NCI-H2196 (cell line): ENCODE measurements at regions not wholly inside any gene's neighbourhood (a gene's known extent, or its start where the extent isn't known, plus 50 kb on each side); places are given as distances from the start of the nearest gene placed in this dataset.
"Not testable (repeated sequence)": the region's sequence is repeated elsewhere in the genome, so short reads cannot be mapped to it uniquely, and the experiment has no call there.

Source experiments
- DNase-seq: peaks from one replicate; lab custom pipeline; 2025; ENCODE audit not compliant: unreplicated experiment; lab: John Stamatoyannopoulos, UW

DNA sequence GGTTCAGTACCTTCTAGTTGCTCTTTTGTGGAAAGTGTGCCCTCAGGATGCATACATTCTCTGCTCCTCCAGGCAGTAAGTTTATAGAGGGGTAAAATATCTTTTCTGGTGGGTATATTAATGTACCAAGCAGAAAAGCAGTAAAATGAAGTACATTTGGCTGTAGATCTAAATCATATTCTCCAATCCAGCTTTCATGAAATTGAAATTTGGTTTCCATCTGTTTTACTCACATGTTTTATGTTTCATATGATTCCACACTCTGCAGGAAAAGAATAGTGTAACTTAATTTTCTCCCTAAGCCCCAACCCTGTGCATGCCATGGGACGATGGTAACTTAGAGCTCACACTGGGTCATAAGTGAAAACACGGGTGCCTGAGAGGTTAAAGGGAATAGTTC lies 172.3 kb downstream of the AKAIN1 start:
- DNase-seq = no peak

DNA sequence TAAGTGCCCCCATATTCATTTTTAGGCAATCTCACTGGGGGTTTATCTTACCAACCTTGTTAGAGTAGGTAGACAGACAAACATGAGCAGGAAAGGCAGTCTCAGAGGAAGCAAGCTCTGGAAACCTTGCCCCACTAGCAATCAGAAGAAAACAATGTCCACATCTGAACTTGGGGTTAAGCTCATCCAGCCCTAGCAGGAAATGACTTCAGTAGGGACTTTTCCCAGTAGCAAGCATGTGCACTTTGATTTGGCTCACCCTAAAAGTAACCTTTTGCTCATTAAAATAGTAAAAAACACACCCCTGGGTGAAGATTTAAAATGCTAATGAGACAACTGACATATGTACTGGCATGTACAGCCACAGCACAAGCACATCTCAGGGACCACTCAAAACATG lies 175.5 kb downstream of the AKAIN1 start:
- DNase-seq = no peak

DNA sequence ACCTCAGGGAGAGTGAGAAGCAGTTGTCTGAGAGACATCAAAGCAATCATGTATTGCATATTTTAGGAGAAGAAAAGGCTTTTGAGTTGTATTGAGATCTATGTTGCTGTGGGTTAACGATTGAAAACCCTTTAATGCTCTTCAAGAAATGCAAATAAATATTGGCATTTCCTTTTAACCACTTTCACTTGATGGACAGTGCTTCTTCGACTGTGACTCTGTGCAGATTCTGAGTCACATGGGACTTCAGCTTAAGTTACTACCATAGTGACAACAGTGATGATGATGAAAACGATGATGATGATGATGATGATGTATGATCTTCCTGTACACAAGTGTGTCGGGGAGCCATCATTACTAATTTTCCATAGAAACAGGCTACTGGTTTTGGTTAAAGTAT lies 181.8 kb downstream of the AKAIN1 start:
- DNase-seq = no peak

DNA sequence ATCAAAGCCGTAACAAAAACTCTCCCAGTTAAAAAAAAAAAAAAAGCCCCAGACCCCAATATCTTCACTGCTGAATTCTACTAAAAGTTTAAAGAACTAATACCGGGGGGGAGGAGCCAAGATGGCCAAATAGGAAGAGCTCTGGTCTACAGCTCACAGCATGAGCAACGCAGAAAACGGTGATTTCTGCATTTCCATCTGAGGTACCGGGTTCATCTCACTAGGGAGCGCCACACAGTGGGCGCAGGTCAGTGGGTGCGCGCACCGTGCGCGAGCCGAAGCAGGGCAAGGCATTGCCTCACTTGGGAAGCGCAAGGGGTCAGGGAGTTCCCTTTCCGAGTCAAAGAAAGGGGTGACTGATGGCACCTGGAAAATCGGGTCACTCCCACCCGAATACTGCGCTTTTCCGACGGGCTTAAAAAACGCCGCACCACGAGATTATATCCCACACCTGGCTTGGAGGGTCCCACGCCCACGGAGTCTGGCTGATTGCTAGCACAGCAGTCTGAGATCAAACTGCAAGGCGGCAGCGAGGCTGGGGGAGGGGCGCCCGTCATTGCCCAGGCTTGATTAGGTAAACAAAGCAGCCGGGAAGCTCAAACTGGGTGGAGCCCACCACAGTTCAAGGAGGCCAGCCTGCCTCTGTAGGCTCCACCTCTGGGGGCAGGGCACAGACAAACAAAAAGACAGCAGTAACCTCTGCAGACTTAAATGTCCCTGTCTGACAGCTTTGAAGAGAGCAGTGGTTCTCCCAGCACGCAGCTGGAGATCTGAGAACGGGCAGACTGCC lies 192.8 kb downstream of the AKAIN1 start:
- DNase-seq = not testable (repeated sequence)

DNA sequence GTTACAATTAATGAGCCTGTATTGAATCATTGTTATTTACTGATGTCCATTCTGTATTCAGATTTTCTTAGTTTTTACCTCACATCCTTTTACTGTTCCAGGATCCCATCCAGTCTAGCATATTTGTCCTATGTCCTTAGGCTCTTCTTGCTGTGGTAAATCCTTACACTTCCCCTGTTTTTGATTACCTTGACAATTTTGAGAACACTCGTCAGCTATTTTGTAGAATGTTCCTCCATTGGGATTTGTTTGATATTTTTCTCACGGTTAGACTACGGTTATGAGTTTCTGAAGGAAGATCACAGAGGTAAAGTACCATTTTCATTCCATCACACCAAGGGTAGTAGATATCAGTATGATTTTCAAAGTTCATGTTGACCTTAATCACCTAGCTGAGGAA lies 202.3 kb downstream of the AKAIN1 start:
- no peak for DNase-seq

DNA sequence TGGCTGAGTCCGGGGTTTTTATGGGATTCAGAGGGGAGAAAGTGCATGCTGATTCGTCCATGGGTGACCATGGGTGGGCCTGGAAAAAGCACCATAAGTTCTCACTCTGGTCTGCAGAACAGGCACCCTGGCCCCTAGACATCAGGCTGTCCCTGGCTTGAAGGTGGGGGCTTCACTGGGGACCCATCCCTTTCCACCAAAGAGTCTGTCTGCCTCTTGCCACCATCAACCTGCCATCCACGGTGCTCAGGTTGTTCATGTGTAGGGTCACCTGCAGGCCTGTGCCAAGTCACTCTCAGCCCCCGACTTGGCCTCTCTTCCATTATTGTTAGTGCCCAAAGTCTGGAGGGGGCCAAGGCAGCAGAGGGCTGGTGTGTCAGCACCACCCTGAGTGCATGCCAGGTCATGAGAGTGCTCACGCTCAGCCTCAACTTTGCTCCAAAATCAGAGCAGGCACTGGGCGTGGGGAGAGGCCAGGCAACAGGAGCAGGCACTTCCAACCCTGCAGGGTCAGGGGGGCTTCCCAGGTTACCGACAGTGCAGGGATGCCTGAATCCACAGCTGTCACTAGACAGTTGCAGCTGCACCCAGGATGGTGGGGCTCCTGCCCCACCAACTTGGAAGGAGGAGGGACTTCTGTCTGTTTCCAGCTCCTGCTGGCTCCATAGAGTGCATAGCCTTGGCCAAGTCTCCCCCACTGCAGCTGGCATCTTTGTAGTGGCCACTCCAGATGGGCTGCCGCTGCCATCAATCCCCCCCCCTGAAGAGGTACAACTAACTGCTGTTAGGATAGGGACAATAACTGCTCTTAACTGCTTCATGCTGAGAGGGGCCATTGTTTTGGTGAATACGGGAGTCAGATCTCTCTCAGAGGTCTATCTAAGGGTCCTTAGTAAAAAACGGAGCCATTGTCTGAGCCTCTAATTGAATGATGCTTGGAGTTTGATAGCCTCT lies 209.3 kb downstream of the AKAIN1 start:
- no peak for DNase-seq

DNA sequence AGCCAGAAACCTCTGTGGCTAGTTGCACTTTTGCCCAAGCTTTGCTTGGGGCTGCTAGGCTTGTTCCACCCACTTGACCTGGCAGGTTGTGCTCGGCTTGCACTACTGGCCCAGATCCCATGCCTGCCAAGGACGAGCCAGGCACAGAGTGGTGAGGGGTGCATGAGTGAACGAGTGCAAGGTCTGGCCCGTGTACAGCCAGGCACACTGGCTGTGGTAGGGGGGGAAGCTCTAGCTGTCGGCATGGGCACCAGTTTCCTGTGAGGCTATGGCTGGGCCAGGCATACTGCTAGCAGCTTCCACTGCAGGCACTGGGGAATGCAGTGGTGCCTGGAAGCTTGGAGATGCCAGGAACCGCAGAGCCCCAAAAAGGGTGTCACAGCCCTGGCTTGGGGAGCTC lies 210.4 kb downstream of the AKAIN1 start:
- DNase-seq = no peak

DNA sequence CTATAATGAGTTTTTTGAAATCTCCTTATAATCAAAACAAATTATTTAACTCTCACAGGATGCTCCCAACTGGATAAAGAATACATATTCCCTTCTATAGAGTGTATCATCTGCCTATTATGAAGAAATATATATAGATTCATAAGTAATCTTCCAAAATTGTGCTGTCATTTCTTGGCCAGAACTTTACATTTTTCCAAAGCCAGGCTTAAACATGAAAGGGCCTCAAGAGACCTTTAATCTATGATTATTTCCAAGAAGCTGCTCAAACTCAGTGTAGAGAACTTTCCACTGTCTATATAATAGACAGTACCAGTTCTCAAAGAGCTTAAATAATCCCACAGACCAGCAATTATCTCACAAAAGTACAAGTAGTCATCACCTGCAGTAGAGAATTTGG lies 211.0 kb downstream of the AKAIN1 start:
- no peak for DNase-seq

DNA sequence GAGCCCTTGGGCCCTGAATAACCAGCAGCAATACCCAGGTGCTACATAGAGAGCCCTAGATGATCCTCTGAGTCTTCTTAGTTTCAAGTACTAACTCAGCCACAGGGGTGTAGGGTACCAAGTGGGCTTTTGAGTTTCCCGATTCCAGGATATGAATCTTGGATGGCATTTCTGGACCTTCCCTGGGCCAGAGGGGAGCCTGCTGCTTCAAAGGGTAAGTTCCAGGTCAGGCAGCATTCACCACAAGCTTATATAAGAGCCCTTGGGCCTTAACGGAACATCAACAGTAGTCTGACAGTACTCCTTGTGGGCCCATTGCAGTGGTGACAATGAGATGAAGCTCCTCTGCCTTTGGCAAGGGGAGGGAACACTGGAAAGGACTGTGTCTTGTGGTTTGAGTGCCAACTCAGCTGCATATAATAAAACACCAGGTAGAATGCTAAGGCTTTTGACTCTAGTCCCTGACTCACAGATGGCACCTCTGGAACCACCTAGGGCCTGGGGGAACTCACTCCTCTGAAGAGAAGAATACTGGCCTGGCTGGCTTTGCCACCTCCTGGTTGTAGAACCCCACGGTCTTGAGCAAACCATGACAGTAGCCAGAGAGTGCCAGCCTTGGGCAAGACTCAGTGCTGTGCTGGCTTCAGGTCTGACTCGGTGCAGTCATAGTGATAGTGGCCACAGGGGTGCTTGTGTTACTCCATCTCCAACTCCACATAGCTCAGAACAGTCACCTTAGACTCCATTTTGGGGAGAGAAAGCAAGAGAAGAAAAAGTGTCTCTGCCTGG lies 235.7 kb downstream of the AKAIN1 start:
- no peak for DNase-seq

DNA sequence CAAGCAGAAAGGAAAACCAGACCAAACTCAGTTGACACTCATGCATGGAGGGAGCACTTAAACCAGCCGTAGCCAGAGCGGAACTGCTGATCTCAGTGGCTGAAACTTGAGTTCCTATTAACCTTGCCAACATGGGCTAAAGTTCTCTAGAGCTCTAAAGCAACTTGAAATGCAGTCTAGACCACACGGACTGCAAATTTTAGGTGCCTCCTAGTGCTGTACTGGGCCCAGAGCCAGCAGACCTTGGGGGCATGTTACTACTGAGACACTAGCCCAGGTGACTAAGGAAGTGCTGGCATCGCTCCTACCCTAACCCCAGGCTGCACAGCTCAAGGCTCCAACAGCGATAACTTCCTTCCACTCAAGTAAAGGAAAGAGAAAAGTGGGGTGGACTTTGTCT lies 236.5 kb downstream of the AKAIN1 start:
- no peak for DNase-seq

DNA sequence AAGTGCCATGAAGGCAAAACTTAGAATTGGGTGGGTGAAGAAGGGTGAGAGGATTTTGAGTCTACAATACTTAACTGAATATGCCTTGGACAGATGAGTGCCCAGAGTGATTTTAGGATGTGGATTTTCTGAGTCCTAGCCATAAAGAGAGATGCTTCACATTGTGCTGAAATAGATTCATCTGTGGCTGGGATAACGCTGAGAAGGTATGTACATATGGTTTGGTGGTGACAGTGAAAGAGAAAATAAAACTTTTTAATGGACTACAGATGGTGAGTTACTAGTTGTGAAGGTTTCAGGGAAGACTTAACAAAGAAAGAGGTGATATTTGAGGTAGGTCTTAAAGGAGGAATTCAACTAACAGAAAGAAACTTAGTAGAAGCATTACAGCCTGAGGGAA lies 265.8 kb downstream of the AKAIN1 start:
- no peak for DNase-seq

DNA sequence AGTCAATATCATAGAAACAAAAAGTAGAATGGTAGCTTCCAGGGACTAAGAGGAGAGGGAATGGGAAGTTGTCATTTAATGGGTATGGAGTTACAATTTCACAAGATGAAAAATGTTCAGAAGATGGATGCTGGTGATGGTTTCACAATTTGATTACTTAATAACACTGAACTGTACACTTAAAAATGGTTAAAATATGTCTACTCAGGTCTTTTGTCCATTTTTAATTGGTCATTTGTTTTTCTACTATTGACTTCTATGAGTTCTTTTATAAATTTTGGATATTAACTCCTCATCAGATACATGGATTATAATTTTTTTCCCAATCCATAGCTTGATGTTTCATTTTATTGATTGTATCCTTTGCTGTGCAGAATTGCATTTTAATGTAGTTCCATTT lies 275.5 kb downstream of the AKAIN1 start:
- no peak for DNase-seq

DNA sequence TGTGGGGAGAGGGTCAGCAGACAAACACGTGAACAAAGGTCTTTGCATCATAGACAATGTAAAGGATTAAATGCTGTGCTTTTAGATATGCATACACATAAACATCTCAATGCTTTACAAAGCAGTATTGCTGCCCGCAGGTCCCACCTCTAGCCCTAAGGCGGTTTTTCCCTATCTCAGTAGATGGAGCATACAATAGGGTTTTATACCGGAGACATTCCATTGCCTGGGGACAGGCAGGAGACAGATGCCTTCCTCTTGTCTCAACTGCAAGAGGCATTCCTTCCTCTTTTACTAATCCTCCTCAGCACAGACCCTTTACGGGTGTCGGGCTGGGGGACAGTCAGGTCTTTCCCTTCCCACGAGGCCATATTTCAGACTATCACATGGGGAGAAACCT lies 279.5 kb downstream of the AKAIN1 start:
- not testable (repeated sequence) for DNase-seq

DNA sequence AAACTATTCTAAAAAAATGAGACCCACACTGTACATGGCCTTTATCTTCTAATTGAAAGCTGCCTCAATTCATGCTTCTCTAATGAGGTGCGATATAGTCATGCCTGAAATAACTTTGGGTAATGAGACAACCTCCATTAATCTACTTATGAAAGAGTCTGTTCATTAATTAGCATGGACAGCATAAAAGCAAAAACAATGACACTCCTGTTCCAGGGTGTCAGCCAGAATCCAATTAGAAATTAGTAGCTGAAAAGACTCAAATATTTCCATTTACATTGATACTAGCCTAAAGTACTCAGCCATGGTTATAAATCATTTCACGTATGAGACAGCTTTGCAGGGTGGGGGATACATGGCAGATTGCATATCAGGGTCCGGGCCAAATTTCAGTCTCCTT lies 288.7 kb downstream of the AKAIN1 start:
- DNase-seq = no peak

DNA sequence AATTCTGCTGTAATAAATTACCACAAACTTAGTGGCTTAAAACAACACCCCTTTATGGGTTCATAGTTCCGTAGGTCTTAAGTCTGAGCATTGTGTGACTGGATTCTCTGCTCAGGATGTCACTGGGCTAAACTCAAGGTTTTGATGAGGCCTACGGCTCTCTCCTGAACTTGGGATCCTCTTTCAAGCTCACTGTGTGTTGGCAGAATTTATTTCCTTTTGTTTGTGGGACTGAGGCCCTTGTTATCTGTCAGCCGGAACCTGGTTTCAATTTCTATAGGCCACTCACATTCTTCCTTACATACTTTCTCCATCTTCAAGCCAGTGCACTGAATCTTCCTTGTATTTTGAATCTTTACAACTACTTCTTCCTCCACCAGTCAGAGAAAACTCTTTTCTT lies 290.2 kb downstream of the AKAIN1 start:
- DNase-seq = no peak

DNA sequence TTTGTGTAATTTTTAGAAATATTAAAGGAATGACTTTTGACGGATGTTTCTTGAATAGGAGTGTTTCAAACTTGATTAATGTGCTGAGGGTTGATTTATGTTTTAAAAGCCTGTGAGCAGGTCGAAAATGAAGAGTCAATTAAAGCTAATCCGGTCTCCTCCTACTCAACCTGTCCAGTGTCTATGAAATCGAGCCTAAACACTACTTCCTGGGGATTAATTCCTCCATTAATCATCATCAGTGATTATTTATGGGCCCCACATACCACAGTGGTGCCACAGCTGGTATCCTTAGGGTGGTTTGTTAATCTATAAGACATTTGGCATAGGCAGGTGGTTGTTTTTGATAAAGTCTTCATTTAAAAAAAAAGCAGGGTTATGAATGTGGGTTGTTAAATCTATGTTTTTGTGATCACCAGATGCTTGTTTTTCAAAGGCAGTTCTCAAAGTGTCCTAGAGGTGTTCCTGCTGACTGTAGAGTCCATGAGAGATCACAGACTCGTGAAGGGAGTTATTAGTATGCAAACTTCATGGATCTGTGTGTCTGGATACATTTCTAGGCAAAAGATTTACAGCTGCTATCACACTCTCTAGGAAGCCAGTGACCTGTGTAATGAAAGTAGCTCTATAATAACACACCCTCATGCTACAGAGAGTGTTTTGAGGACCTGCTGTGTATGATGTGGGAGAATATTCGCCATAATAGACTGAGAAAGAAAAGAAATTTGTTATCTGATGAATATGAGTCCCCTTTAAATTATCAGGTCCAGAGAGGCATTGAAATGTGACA lies 308.6 kb downstream of the AKAIN1 start:
- no peak for DNase-seq

DNA sequence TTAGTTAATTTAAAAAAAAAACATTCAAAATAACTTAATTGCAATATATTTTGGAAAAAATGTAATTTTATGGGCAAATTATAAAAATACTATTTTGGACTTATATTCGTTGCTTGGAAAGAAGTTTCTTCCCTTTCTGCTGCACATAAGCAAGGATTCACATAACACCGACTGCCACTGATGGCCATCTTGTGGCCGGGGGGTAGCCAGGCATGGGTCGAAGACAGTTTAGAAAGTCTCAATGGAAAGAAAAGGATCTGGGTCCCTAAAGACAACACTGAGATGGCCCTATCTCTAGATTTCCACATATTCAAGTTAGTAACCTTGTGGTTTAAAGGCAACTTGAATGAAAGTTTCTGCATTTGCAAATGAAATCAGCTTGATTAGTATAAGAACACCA lies 318.6 kb downstream of the AKAIN1 start:
- no peak for DNase-seq

DNA sequence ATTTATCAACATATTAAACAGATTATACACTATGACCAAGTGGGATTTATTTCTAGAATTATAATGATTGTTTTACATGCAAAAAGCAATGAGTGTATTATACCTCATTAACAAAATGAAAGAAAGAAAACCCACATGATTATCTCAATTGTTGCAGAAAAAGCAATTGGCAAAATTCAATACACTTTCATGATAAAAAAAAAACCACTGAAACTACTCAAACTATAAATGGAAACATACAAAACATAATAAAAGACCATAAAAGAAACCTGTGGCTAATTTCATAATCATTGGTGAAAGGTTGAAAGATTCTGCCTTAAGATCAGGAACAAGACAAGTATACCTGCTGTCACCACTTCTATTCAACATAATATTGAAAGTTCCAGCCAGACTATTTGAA lies 325.9 kb downstream of the AKAIN1 start:
- no peak for DNase-seq

DNA sequence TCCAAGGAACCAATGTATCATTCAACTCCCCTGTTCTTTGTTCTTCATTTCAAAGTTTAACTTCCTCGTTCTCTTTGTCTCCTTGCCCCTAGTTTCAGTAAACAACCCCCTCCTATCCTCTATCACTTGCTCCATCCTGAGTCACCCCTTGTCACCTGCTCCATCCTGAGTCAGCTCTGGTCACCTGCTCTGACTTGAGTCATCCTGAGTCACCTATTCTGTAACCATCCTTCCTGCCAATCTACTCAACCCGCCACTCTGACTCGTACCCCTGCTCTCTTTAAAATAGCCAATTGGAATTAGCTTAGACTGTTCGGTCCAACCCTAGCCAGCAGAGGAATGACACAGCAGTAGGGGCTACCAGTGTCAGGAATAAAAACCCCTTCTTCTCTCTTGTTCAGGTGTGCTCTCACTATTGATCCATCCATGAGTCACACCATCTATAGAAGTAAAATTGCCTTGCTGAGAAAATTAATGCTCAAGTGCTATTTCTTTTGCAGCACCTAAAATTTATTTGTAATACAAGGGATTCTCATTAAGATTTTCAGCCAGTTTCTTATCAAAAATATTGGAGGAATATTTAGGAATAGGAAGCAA lies 326.8 kb downstream of the AKAIN1 start:
- no peak for DNase-seq

DNA sequence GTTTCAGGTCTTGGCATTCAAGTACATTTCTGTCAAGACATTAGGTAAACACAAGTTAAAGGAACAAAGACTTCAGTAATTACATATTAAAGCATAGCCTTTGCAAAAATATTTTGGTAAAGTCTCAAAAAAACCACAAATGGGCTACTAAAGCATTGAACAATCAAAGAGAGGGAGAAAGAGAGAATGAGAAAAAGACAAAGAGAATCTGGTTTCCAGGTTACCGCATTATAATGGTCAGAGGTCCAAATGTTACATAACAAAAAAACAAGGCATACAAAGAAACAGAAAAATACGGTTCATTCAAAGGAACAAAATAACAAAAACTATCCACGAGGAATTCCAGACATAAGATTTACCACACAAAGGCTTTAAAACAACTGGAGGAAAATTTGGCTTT lies 327.9 kb downstream of the AKAIN1 start:
- no peak for DNase-seq
